Testis (tissue), 2 donors: ENCODE measurements at regions not wholly inside any gene's neighbourhood (a gene's known extent, or its start where the extent isn't known, plus 50 kb on each side); places are given as distances from the start of the nearest gene placed in this dataset.

Source experiments
- CTCF ChIP-seq, 3 experiments: fragments of 450-650 bp in 2 of 3; fragments of 200-600 bp in 1 of 3; sonication (generic) in 1 of 3; IDR thresholded peaks; one replicate each; pipeline ENCODE4 v1.5.1; 2016 to 2019; ENCODE audit warnings: antibody characterized with exemption in 3 of 3, mild to moderate bottlenecking in 2 of 3, moderate library complexity in 1 of 3
- POLR2A ChIP-seq: fragments of 450-650 bp; IDR thresholded peaks from one replicate; pipeline ENCODE4 v1.6.1; 2017; ENCODE audit warnings: antibody characterized with exemption, mild to moderate bottlenecking, moderate library complexity

DNA sequence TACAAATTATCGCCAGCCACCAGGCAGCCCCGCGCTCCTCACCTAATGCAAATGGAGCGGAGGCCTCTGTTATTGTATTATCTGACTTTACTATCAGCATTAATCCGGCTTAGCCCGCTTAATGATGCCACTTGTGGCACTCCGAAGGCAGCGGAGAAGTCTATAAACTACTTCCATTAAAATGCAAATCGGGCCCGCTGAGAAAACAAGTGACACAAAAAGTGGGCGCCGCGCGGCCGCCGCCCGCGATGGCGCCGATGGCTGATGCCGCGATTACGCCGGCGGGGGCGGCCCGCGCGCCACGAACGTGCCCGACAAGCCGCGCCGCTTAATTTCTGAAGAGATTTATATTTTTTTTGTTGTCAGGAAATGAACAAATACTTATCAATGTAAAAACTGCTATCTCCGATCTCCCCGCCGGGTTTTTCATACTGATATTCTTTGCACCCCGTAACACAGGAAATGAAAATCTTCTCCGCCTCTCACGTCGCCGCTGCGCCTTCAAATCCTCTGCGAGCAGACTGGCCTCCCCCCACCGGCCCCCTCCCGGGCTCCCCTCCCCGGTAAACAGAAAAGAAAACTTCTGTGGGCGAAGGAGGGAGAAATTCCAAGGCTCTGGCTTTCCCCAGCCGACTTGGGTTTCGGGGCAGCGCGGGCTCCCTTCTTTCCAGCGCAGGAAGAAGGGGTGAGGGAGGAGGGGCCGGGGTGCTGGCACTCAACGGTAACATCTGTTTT is 221.8 kb downstream of the INSIG2 start:
- TF ChIP-seq CTCF (IDR thresholded peaks at IDR 0.05): no peak
- TF ChIP-seq POLR2A: no peak
